SU-DHL-6 (cell line): ENCODE measurements at regions not wholly inside any gene's neighbourhood (a gene's known extent, or its start where the extent isn't known, plus 50 kb on each side); places are given as distances from the start of the nearest gene placed in this dataset.

Source experiments
- EZH2phosphoT487 ChIP-seq: fragments of 200-600 bp; sonication (generic), shearing (Covaris generic); conservative IDR thresholded peaks from 2 replicates; pipeline ENCODE4 v1.6.1; 2018; ENCODE audit warnings: mild to moderate bottlenecking, antibody characterized with exemption, low read length, moderate library complexity, mixed read lengths
- TF ChIP-seq, protein P1 (sequence below): fragments of 200-600 bp; sonication (generic); IDR thresholded peaks from one replicate; pipeline ENCODE4 v1.5.1; 2017; ENCODE audit warnings: antibody characterized with exemption, mild to moderate bottlenecking, low read length, moderate library complexity; ENCODE audit not compliant: insufficient read depth, poor library complexity, severe bottlenecking

DNA sequence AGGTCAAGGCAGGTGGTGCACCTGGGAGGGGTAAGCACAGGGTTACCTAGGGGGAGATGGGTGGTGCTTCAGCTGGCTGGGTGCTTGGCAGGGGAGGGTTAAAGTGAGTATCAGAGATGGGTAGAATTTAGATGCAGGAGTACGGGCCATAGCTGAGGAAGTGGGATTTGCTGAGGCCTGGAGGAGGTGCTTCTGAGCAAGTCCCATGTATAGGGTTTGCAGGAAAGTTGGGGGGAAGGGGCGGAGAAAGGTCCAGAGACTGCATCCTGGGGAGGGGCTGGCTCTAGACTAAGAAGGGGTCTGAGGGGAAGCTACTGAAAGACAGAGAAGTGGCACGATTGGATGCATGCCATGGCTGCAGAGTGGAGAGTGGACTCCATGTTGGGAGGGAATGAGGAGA, 281.6 kb upstream of the ZNF32 start:
- TF ChIP-seq, protein P1, sequence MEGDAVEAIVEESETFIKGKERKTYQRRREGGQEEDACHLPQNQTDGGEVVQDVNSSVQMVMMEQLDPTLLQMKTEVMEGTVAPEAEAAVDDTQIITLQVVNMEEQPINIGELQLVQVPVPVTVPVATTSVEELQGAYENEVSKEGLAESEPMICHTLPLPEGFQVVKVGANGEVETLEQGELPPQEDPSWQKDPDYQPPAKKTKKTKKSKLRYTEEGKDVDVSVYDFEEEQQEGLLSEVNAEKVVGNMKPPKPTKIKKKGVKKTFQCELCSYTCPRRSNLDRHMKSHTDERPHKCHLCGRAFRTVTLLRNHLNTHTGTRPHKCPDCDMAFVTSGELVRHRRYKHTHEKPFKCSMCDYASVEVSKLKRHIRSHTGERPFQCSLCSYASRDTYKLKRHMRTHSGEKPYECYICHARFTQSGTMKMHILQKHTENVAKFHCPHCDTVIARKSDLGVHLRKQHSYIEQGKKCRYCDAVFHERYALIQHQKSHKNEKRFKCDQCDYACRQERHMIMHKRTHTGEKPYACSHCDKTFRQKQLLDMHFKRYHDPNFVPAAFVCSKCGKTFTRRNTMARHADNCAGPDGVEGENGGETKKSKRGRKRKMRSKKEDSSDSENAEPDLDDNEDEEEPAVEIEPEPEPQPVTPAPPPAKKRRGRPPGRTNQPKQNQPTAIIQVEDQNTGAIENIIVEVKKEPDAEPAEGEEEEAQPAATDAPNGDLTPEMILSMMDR: no peak
- TF ChIP-seq EZH2phosphoT487: no peak
